OCI-LY1 (cell line): ENCODE measurements at regions not wholly inside any gene's neighbourhood (a gene's known extent, or its start where the extent isn't known, plus 50 kb on each side); places are given as distances from the start of the nearest gene placed in this dataset.

ENCODE experiments used
- H2AFZ ChIP-seq: fragments of 200-600 bp; sonication (generic), shearing (Covaris generic); 2 replicates; pipeline ENCODE4 v1.6.0; 2014; ENCODE audit warnings: antibody characterized with exemption, mild to moderate bottlenecking, low read length
- H3F3A ChIP-seq: fragments of 200-600 bp; sonication (generic), shearing (Covaris generic); 2 replicates; pipeline ENCODE4 v1.6.0; 2014; ENCODE audit warnings: mild to moderate bottlenecking, antibody characterized with exemption, low read length, moderate library complexity; ENCODE audit not compliant: insufficient read depth
- H3K27ac ChIP-seq: fragments of 200-600 bp; sonication (generic); 2 replicates; pipeline ENCODE4 v1.5.1; 2014; ENCODE audit warnings: low read length, mixed run types, mild to moderate bottlenecking, low read depth; ENCODE audit not compliant: poor library complexity, severe bottlenecking
- H3K27me3 ChIP-seq: fragments of 200-600 bp; sonication (generic); 2 replicates; pipeline ENCODE4 v1.6.0; 2014; ENCODE audit warnings: antibody characterized with exemption, mild to moderate bottlenecking, low read length, moderate library complexity; ENCODE audit not compliant: insufficient read depth
- H3K36me3 ChIP-seq: fragments of 200-600 bp; sonication (generic); 2 replicates; pipeline ENCODE4 v1.6.1; 2014; ENCODE audit warnings: mild to moderate bottlenecking, antibody characterized with exemption, low read length, moderate library complexity, mixed read lengths; ENCODE audit not compliant: insufficient read depth
- H3K4me1 ChIP-seq: fragments of 200-600 bp; sonication (generic); 2 replicates; pipeline ENCODE4 v1.5.1; 2014; ENCODE audit warnings: mild to moderate bottlenecking, low read length, moderate library complexity; ENCODE audit not compliant: insufficient read depth, severe bottlenecking
- H3K4me2 ChIP-seq: fragments of 200-600 bp; sonication (generic), shearing (Covaris generic); 2 replicates; pipeline ENCODE4 v1.6.1; 2014; ENCODE audit warnings: low read length
- H3K4me3 ChIP-seq: fragments of 200-600 bp; sonication (generic); 2 replicates; pipeline ENCODE4 v1.5.1; 2014; ENCODE audit warnings: low read length, low read depth, mild to moderate bottlenecking, mixed read lengths; ENCODE audit not compliant: poor library complexity, severe bottlenecking
- H3K79me2 ChIP-seq: fragments of 200-600 bp; shearing (Covaris generic); 2 replicates; pipeline ENCODE4 v1.6.1; 2016; ENCODE audit warnings: mixed run types, low read length, mixed read lengths; ENCODE audit not compliant: insufficient read depth
- H3K9ac ChIP-seq: fragments of 200-600 bp; sonication (generic), shearing (Covaris generic); 2 replicates; pipeline ENCODE4 v1.6.1; 2014; ENCODE audit warnings: mild to moderate bottlenecking, low read length, mixed read lengths
- H3K9me2 ChIP-seq: fragments of 200-600 bp; sonication (generic), shearing (Covaris generic); 2 replicates; pipeline ENCODE4 v1.6.1; 2014; ENCODE audit warnings: low read depth, mild to moderate bottlenecking, low read length, mixed read lengths
- H3K9me3 ChIP-seq: fragments of 200-600 bp; shearing (Covaris generic); 2 replicates; pipeline ENCODE4 v1.6.1; 2014; ENCODE audit warnings: low read length, mixed read lengths
- H4K20me1 ChIP-seq: fragments of 200-600 bp; sonication (generic), shearing (Covaris generic); 2 replicates; pipeline ENCODE4 v1.6.0; 2016; ENCODE audit warnings: mild to moderate bottlenecking, low read length; ENCODE audit not compliant: insufficient read depth
- CTCF ChIP-seq: fragments of 200-600 bp; sonication (generic), shearing (Covaris generic); IDR thresholded peaks from 2 replicates; pipeline ENCODE4 v1.5.1; 2017; ENCODE audit warnings: mild to moderate bottlenecking, antibody characterized with exemption, low read length, moderate library complexity, mixed read lengths
- EZH2 ChIP-seq: fragments of 200-600 bp; sonication (generic), shearing (Covaris generic); IDR thresholded peaks from 2 replicates; pipeline ENCODE4 v1.8.0; 2017; ENCODE audit warnings: borderline replicate concordance, mixed run types, mild to moderate bottlenecking, antibody characterized with exemption, low read length, moderate library complexity, mixed read lengths

GRCh38 chr2:107428781-107429180 is 397.9 kb upstream of the RGPD4 start:
- Histone ChIP-seq H3K9me3 (no peaks in the 10 kb centered on the region), H3K79me2 (no peaks in the 10 kb centered on the region), H3K36me3 (no peaks in the 10 kb centered on the region), H3K9ac (no peak overlapping the region), H3K9me2 (no peaks in the 10 kb centered on the region), H3K27ac (no peak overlapping the region), H2AFZ (no peak overlapping the region), H3K27me3 (no peaks in the 10 kb centered on the region), H3K4me1 (no peaks in the 10 kb centered on the region), H3F3A (no peaks in the 10 kb centered on the region), H3K4me3 (no peak overlapping the region), H4K20me1 (no peaks in the 10 kb centered on the region), H3K4me2 (no peak overlapping the region)
- no peak for TF ChIP-seq EZH2
- TF ChIP-seq CTCF = no peak

GRCh38 chr2:107430006-107430405 is 396.7 kb upstream of the RGPD4 start:
- no peaks in the 10 kb centered on the region for H3K27me3 ChIP-seq
- H3K4me3 ChIP-seq = no peak overlapping the region
- H3K9me3 ChIP-seq = no peaks in the 10 kb centered on the region
- no peaks in the 10 kb centered on the region for H3K79me2 ChIP-seq
- H3K9me2 ChIP-seq = no peaks in the 10 kb centered on the region
- H3K9ac ChIP-seq = no peak overlapping the region
- no peak overlapping the region for H3K27ac ChIP-seq
- H3K4me1 ChIP-seq = no peaks in the 10 kb centered on the region
- TF ChIP-seq EZH2 (no peak), CTCF (no peak)
- no peak overlapping the region for H2AFZ ChIP-seq
- H3F3A ChIP-seq = no peaks in the 10 kb centered on the region
- no peak overlapping the region for H3K4me2 ChIP-seq
- H3K36me3 ChIP-seq = no peaks in the 10 kb centered on the region
- H4K20me1 ChIP-seq = no peaks in the 10 kb centered on the region

- no peaks in the 10 kb centered on the region for H3K79me2 ChIP-seq
- no peaks in the 10 kb centered on the region for H3F3A ChIP-seq
- H3K4me1 ChIP-seq = no peaks in the 10 kb centered on the region
- no peaks in the 10 kb centered on the region for H3K27me3 ChIP-seq
- H3K9me3 ChIP-seq = no peaks in the 10 kb centered on the region
- H4K20me1 ChIP-seq = no peaks in the 10 kb centered on the region
- no peak overlapping the region for H3K27ac ChIP-seq
- no peak overlapping the region for H2AFZ ChIP-seq
- H3K36me3 ChIP-seq = no peaks in the 10 kb centered on the region
- no peak overlapping the region for H3K4me3 ChIP-seq
- H3K9ac ChIP-seq = no peak overlapping the region
- H3K4me2 ChIP-seq = no peak overlapping the region
- TF ChIP-seq EZH2 (no peak), CTCF (no peak)
- H3K9me2 ChIP-seq = no peaks in the 10 kb centered on the region
Measured at GRCh38 chr2:107430596-107431266, 396.0 kb upstream of the RGPD4 start.
